Body of pancreas (tissue), 4 donors: ENCODE measurements at regions not wholly inside any gene's neighbourhood (a gene's known extent, or its start where the extent isn't known, plus 50 kb on each side); places are given as distances from the start of the nearest gene placed in this dataset.
A peak's percentile ranks its signal among the peaks of the same experiment; 100 is the strongest.
"Not testable (repeated sequence)": the region's sequence is repeated elsewhere in the genome, so short reads cannot be mapped to it uniquely, and the experiment has no call there.

Experiments
- ATAC-seq: fragments of 150-250 bp; one replicate; pipeline ENCODE4 v1.9.1; 2016
- DNase-seq, 4 donors: peaks; one replicate each; pipeline ENCODE4 v3.0.0-alpha.2; 2019
- H3K27ac ChIP-seq, 4 donors: fragments of 200-600 bp; sonication (generic); 1 replicate in 3 of 4; 2 replicates in 1 of 4; pipeline versions ENCODE4 v1.5.1 to v1.6.1; 2016 to 2019; ENCODE audit warnings: mild to moderate bottlenecking in 1 of 4, mixed read lengths in 1 of 4, moderate library complexity in 1 of 4
- H3K27me3 ChIP-seq, 2 donors: fragments of 200-600 bp; sonication (generic); one replicate each; pipeline ENCODE4 v1.6.0; 2016; ENCODE audit warnings: mild to moderate bottlenecking in 1 of 2
- H3K36me3 ChIP-seq, 2 donors: fragments of 200-600 bp; sonication (generic); replicated peaks in 1 of 2; 2 replicates each; pipeline ENCODE4 v1.5.1; 2016; ENCODE audit warnings: low read depth in 2 of 2; ENCODE audit not compliant: insufficient read depth in 1 of 2
- H3K4me1 ChIP-seq: fragments of 200-600 bp; sonication (generic); one replicate; pipeline ENCODE4 v1.6.0; 2016
- H3K4me3 ChIP-seq, 2 donors: fragments of 200-600 bp; sonication (generic); 1 replicate in 1 of 2; 2 replicates in 1 of 2; pipeline ENCODE4 v1.5.1; 2016 to 2019
- H3K9me3 ChIP-seq, 3 donors: fragments of 200-600 bp; sonication (generic); 1 replicate in 2 of 3; 2 replicates in 1 of 3; pipeline ENCODE4 v1.5.1; 2016
- POLR2A ChIP-seq, 3 donors: fragments of 450-650 bp; IDR thresholded peaks; one replicate each; pipeline ENCODE4 v1.6.1; 2016; ENCODE audit warnings: antibody characterized with exemption in 3 of 3, mild to moderate bottlenecking in 2 of 3
- WGBS, 2 donors: methylation state at CpG; one replicate each; pipeline ENCODE4 v1.1.5; 2017; 5-methylcytosine and 5-hydroxymethylcytosine counted together
- intact Hi-C: fragments of 100-400 bp; cut with DNase I; formaldehyde crosslinking; loops from one replicate; pipeline ENCODE4 v1.15.1; 2023
- TF ChIP-seq, protein P1 (sequence below), 7 experiments: fragments of 450-650 bp in 4 of 7; fragments of 200-600 bp in 3 of 7; sonication (generic) in 3 of 7; IDR thresholded peaks; one replicate each; pipeline ENCODE4 v1.5.1; 2016 to 2019; ENCODE audit warnings: antibody characterized with exemption in 7 of 7

DNA sequence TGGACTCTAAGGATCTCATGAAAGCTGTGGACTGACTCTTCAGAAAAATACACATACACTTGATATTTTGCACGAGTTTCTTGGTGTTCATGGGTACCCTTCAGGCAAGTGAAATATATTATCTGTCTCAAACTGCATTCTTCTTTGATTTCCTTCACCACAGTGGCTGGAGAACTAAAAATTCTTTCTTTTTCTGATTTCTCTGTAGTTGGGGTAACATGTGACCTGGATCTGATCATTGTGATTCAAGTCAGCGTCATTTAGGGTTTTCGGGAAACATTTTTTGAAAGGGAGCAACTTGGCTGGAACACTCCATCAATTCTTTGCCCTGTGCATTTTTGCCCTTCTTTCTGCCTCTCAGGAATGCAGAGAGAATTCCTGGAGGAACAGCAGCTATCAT is 205.8 kb downstream of the OR2B2 start:
- no peak for DNase-seq

DNA sequence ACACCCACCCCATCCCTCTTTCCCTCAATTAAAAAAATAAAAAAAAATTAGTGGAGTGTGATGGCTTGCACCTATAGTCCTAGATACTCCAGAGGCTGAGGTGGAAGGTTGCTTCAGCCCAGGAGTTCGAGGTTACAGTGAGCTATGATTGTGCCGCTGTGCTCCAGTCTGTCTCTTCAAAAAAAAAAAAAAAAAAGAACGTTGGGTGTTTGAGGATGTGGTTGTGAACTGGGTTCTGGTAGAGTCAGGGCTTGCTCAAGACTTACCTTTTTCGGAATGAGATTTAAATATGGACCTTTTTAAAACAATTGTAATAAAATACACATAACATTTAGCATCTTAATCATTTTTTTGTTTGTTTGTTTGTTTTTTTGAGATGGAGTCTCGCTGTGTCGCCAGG is 211.9 kb downstream of the OR2B2 start:
- intact Hi-C loops = no loop called here
- TF ChIP-seq, protein P1, sequence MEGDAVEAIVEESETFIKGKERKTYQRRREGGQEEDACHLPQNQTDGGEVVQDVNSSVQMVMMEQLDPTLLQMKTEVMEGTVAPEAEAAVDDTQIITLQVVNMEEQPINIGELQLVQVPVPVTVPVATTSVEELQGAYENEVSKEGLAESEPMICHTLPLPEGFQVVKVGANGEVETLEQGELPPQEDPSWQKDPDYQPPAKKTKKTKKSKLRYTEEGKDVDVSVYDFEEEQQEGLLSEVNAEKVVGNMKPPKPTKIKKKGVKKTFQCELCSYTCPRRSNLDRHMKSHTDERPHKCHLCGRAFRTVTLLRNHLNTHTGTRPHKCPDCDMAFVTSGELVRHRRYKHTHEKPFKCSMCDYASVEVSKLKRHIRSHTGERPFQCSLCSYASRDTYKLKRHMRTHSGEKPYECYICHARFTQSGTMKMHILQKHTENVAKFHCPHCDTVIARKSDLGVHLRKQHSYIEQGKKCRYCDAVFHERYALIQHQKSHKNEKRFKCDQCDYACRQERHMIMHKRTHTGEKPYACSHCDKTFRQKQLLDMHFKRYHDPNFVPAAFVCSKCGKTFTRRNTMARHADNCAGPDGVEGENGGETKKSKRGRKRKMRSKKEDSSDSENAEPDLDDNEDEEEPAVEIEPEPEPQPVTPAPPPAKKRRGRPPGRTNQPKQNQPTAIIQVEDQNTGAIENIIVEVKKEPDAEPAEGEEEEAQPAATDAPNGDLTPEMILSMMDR (IDR thresholded peaks at IDR 0.05) = no peak
- no peak for TF ChIP-seq POLR2A (IDR thresholded peaks at IDR 0.05)
- H3K27me3 ChIP-seq = no peaks in the 10 kb centered on the region
- ATAC-seq = no peak
- no peaks in the 10 kb centered on the region for H3K9me3 ChIP-seq
- H3K27ac ChIP-seq = no peak overlapping the region
- no peaks in the 10 kb centered on the region for H3K4me1 ChIP-seq
- H3K36me3 ChIP-seq = no peaks in the 10 kb centered on the region
- 86 to 90% methylated on average over 6 of the region's 6 CpGs for WGBS, 2 donors
- H3K4me3 ChIP-seq = no peak overlapping the region
- DNase-seq = no peak

More for the DNA sequence above, 205.8 kb downstream of the OR2B2 start:
- no peak for ATAC-seq
- Histone ChIP-seq H3K27me3 (no peaks in the 10 kb centered on the region), H3K27ac (no peak overlapping the region), H3K4me3 (no peak overlapping the region), H3K9me3 (no peaks in the 10 kb centered on the region), H3K4me1 (no peaks in the 10 kb centered on the region), H3K36me3 (peaks cover 0 to 2% of the 10 kb centered on the region in 2 donors)
- TF ChIP-seq, protein P1 (IDR thresholded peaks at IDR 0.05) = no peak
- no peak for TF ChIP-seq POLR2A (IDR thresholded peaks at IDR 0.05)
- intact Hi-C loops = no loop called here
- 88 to 91% methylated on average over 3 of the region's 3 CpGs for WGBS, 2 donors

DNA sequence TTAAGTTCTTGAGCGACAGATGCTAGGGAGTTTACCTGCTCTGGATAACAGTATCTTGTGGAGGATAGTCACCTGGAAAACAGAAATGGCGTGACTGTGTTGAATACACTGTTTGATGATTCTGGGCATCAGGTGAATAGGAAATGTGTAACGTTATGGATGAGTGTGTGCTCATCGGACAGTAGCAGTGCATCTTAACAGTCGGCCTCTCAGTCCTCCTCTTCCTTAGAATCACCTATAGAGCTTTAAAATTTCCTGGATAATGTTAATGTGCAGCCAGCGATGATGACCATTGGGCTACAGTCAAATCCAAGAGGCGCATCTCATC is 217.7 kb downstream of the OR2B2 start:
- no peak for DNase-seq
- H3K27me3 ChIP-seq = no peaks in the 10 kb centered on the region
- no peak for TF ChIP-seq POLR2A (IDR thresholded peaks at IDR 0.05)
- TF ChIP-seq, protein P1 (IDR thresholded peaks at IDR 0.05) = no peak
- H3K27ac ChIP-seq = no peak overlapping the region
- no peak for ATAC-seq
- WGBS, 2 donors = 37 to 38% methylated on average over 7 of the region's 7 CpGs
- H3K36me3 ChIP-seq = no peaks in the 10 kb centered on the region
- no peaks in the 10 kb centered on the region for H3K4me1 ChIP-seq
- no peaks in the 10 kb centered on the region for H3K9me3 ChIP-seq
- H3K4me3 ChIP-seq = peak overlapping the region in 1 of 2 donors; percentile 54
- intact Hi-C loops = no loop called here

DNA sequence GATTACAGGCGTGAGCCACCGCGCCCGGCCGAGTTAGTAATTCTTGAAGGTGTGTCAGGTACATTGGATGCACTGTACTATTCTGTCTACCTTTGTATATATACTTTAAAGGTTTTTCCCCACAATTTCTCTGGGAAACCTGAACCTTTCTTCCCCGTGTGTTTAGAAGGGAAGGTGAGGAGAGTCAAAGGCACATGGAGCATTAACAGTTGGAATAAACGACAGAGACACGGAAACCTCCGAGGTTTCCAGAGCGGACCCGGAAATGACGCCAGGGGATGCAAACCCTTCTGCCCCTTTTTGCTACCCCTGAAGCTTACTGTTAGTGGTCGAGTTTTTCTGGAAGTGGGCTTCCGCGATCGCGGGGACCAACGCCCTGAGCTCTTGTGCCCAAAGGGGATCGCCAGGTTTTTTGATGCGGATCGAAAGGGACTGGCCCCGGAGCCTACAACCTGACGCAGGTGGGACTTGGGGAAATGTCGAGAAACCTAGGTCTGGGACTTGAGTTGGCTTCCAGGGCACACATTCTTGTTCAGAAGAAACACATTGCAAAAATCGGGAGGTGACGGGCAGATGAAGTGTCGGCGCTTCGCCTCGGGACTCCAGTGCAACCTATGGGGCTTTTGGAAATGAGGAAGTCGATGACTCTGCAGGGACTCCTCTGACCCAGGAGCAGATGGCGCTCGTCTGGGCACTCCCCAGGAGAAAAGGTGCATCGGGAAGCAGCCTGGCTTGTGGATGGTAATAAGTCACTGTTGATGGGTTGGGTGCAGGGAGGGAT is 218.2 kb downstream of the OR2B2 start:
- TF ChIP-seq POLR2A (IDR thresholded peaks at IDR 0.05) = no peak
- peak; percentile 58 for ATAC-seq
- Histone ChIP-seq H3K9me3 (no peaks in the 10 kb centered on the region), H3K27me3 (no peaks in the 10 kb centered on the region), H3K4me1 (no peaks in the 10 kb centered on the region), H3K27ac (peak overlapping the region in 3 of 4 donors; percentile 1 to 42 (median 36)), H3K4me3 (peak overlapping the region; percentile 36 to 54), H3K36me3 (no peaks in the 10 kb centered on the region)
- 2 to 5% methylated on average over 19 to 34 of the region's 34 CpGs for WGBS, 2 donors
- DNase-seq = peak; percentile 30 to 54 (median 36)
- intact Hi-C loops = no loop called here

DNA sequence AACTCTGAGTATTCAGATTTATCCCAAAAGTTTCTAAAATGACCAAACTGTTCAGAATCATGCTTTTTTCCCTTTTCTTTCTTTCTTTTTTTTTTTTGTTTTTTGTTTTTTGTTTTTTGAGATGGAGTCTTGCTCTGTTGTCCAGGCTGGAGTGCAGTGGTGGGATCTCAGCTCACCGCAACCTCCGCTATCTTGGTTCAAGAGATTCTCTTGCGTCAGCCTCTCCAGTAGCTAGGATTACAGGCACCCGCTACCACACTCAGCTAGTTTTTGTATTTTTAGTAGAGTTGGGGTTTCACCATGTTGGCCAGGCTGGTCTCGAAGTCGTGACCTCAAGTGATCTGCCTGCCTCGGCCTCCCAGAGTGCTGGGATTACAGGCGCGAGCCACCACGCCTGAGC is 219.2 kb upstream of the ZNF184 start:
- H3K36me3 ChIP-seq, intact Hi-C loops, H3K4me3 ChIP-seq, H3K27me3 ChIP-seq, H3K9me3 ChIP-seq, ATAC-seq, DNase-seq, H3K27ac ChIP-seq: not testable (repeated sequence)
- H3K4me1 ChIP-seq = peaks cover 13% of the 10 kb centered on the region
- 91 to 93% methylated on average over 10 of the region's 10 CpGs for WGBS, 2 donors
